ES-I3 (cell line): ENCODE measurements at regions not wholly inside any gene's neighbourhood (a gene's known extent, or its start where the extent isn't known, plus 50 kb on each side); places are given as distances from the start of the nearest gene placed in this dataset.
"Not testable (repeated sequence)": the region's sequence is repeated elsewhere in the genome, so short reads cannot be mapped to it uniquely, and the experiment has no call there.

Experiments
- H3K36me3 ChIP-seq: 2 replicates; pipeline ENCODE4 v1.6.1; 2013; ENCODE audit warnings: mild to moderate bottlenecking, low read length, control low read depth, moderate library complexity; ENCODE audit not compliant: insufficient read depth
- H3K4me1 ChIP-seq: 2 replicates; pipeline ENCODE4 v1.6.1; 2013; ENCODE audit warnings: mild to moderate bottlenecking, control low read depth, low read length; ENCODE audit not compliant: insufficient read depth
- H3K9ac ChIP-seq: 2 replicates; pipeline ENCODE4 v1.6.1; 2013; ENCODE audit warnings: low read depth, mild to moderate bottlenecking, low read length, moderate library complexity
- H3K9me3 ChIP-seq: 2 replicates; pipeline ENCODE4 v1.6.1; 2013; ENCODE audit warnings: mild to moderate bottlenecking, low read length, moderate library complexity; ENCODE audit not compliant: control insufficient read depth, insufficient read depth

GRCh38 chr14:97061714-97062113 lies 264.5 kb downstream of the VRK1 start:
- no peak overlapping the region for H3K9ac ChIP-seq
- H3K36me3 ChIP-seq = no peaks in the 10 kb centered on the region
- H3K9me3 ChIP-seq = no peaks in the 10 kb centered on the region
- no peaks in the 10 kb centered on the region for H3K4me1 ChIP-seq

- Histone ChIP-seq H3K36me3 (no peaks in the 10 kb centered on the region), H3K9me3 (no peaks in the 10 kb centered on the region), H3K4me1 (no peaks in the 10 kb centered on the region), H3K9ac (no peak overlapping the region)
These were observed 268.3 kb downstream of the VRK1 start for GRCh38 chr14:97065305-97066067.

DNA sequence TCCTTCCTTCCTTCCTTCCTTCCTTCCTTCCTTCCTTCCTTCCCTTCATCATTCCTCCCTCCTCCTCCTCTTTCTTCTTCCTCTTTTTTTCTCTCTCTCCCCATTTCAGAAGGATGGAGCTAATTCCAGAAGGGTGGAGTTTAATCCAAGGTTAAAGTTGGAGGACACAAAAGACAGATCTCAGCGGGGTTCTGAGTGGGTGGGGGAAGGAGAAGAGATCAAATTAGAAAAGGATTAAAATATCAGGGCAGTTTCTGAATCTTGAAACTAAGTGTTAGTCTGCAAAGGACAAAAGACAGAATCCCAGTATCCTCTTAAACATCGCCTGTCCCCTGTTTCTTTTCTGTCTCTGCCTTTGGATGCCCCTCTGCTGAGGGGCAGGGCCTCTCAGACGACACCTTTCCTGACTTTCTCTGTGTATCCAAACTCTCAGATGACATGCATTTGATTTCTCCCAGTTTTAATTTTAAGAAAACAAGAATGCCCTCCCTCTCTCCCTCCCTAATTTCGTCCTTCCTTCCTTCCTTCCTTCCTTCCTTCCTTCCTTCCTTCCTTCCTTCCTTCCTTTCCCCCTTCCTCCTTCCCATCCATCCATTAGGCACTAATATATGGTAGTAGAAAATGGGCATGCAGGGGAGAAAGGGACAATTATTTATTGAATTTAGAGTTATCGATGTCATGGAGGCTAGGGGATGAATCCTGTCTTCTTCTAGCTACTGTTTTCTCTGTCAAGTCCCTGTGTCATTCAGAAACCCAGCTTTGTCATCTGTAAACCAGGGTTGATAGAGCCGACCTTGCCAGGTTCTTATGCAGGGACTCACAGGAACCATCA lies 269.1 kb downstream of the VRK1 start:
- Histone ChIP-seq H3K4me1 (peaks cover 4% of the 10 kb centered on the region; the same call in 1 of the 2 replicates), H3K9ac (no peak overlapping the region), H3K36me3 (no peaks in the 10 kb centered on the region)

GRCh38 chr14:97068293-97068692 lies 271.1 kb downstream of the VRK1 start:
- not testable (repeated sequence) for H3K9me3 ChIP-seq, H3K9ac ChIP-seq, H3K36me3 ChIP-seq, H3K4me1 ChIP-seq

More for the DNA sequence above, 269.1 kb downstream of the VRK1 start:
- H3K9me3 ChIP-seq = no peaks in the 10 kb centered on the region

DNA sequence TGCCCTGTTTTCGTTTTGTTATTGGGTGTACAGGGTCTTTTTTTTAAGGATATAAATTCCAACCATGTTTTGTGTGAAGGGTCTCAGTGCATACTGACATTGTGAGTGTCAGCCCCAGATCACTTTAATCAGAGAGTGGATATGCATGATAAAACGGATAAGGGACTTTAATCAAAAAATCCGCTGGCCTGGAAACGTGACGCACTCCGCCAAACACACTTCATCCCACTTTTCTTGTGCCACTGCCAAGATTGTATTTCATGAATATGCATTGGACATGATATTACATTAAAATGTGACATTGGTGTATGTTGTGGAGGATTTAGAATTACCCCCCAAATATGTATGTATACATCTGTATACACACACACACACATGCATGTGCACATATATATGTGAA lies 273.1 kb downstream of the VRK1 start:
- H3K4me1 ChIP-seq = peaks cover 4% of the 10 kb centered on the region; the same call in 1 of the 2 replicates
- no peak overlapping the region for H3K9ac ChIP-seq
- no peaks in the 10 kb centered on the region for H3K36me3 ChIP-seq
- H3K9me3 ChIP-seq = no peaks in the 10 kb centered on the region

DNA sequence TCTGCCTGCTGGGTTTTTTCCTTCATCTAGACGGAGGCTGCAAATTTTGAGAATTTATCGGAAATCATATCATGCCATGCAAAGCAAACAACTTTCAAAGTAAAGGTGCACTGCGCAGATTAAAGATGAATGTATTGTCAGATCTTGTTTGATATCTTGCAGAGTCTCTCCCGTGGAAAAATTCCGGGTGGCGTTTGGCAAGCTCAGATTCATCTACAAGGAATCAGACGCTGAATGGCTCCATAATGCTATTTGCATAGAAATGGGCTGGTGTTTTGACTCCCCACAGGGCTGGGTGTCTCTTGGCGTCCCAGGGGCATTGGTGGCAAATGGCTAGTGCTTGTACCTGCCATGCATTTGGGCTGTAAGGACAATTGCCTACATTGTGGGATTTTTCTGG lies 274.0 kb downstream of the VRK1 start:
- Histone ChIP-seq H3K9me3 (no peaks in the 10 kb centered on the region), H3K9ac (no peak overlapping the region), H3K4me1 (peaks cover 4% of the 10 kb centered on the region; the same call in 1 of the 2 replicates), H3K36me3 (no peaks in the 10 kb centered on the region)

GRCh38 chr14:97073622-97074021 lies 276.4 kb downstream of the VRK1 start:
- Histone ChIP-seq H3K36me3 (no peaks in the 10 kb centered on the region), H3K9me3 (no peaks in the 10 kb centered on the region), H3K9ac (no peak overlapping the region), H3K4me1 (peaks cover 4% of the 10 kb centered on the region; the same call in 1 of the 2 replicates)

- Histone ChIP-seq H3K4me1 (peaks cover 4% of the 10 kb centered on the region; the same call in 1 of the 2 replicates), H3K9ac (no peak overlapping the region), H3K9me3 (no peaks in the 10 kb centered on the region), H3K36me3 (no peaks in the 10 kb centered on the region; the same call in 1 of the 2 replicates)
These were observed 277.3 kb downstream of the VRK1 start for GRCh38 chr14:97074456-97074855.

DNA sequence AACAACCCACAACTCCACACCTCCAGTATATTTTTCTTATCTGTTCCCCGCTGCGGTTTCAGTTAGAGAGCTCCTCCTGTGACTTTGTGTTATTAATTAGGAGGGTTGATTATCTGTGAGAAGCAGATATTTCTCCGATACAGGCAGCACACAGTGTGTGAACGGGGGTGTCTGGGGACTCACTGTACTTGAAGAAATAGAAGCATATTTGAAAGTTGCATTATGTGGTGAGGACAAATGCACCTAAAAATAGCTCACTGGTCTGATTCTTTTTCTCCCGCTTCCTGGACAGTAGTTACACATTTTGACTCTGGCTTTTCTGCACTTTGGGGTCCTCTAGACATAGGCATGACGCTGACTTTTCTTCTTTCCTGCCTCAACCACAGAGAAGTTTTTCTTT lies 277.7 kb downstream of the VRK1 start:
- Histone ChIP-seq H3K9me3 (no peaks in the 10 kb centered on the region), H3K9ac (no peak overlapping the region), H3K36me3 (no peaks in the 10 kb centered on the region; the same call in 1 of the 2 replicates), H3K4me1 (peaks cover 4% of the 10 kb centered on the region; the same call in 1 of the 2 replicates)

DNA sequence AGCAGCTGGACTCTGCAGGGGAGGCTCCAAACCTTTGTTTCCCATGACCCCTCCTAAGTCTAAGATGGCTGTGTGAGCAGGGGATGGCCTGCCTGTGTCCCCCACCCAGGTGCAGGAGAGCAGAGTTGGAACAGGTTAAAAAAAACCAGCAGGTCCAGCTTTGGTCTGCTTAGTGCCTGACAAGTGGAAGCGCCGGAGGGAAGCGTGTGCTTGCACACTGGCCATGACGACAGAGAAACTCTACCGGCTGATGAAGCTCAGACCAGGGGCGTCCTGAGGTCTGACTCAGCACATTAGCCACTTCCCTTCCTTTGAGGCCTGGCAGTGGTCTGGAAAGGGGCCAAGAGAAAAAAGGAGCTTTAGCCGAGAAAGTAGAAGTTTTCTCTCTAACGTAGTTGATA lies 280.1 kb downstream of the VRK1 start:
- Histone ChIP-seq H3K9me3 (no peaks in the 10 kb centered on the region), H3K4me1 (no peaks in the 10 kb centered on the region; the same call in 1 of the 2 replicates), H3K36me3 (no peaks in the 10 kb centered on the region; the same call in 1 of the 2 replicates), H3K9ac (no peak overlapping the region)

GRCh38 chr14:97077687-97078086 lies 280.5 kb downstream of the VRK1 start:
- H3K36me3 ChIP-seq = no peaks in the 10 kb centered on the region; the same call in 1 of the 2 replicates
- no peaks in the 10 kb centered on the region; the same call in 1 of the 2 replicates for H3K4me1 ChIP-seq
- no peaks in the 10 kb centered on the region for H3K9me3 ChIP-seq
- H3K9ac ChIP-seq = no peak overlapping the region

- H3K4me1 ChIP-seq = no peaks in the 10 kb centered on the region; the same call in 1 of the 2 replicates
- H3K9me3 ChIP-seq = no peaks in the 10 kb centered on the region
- H3K9ac ChIP-seq = no peak overlapping the region
- no peaks in the 10 kb centered on the region; the same call in 1 of the 2 replicates for H3K36me3 ChIP-seq
These were observed 283.8 kb downstream of the VRK1 start for GRCh38 chr14:97080991-97081390.

- Histone ChIP-seq H3K4me1 (no peaks in the 10 kb centered on the region), H3K9me3 (no peaks in the 10 kb centered on the region), H3K36me3 (no peaks in the 10 kb centered on the region), H3K9ac (no peak overlapping the region)
These were observed 298.1 kb downstream of the VRK1 start for GRCh38 chr14:97095269-97095668.

DNA sequence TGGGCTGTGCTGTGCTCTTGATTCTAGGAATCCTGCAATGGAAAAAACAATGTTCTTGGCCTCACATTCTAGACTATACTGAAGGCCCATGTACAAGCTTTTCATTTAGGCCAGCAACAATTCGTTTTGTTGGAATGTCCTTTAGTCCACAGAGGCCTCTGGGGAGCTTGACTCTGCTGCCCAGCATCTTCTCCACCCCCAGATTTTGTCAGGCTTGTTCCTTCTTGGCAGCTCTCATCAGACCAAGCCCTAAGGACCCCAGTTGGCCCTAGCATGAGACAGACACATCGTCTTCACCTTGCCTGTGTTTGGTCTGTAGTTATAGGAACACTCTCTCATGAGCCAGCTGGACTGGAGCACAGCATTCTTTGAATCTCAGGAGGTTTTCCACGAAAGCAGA lies 300.1 kb downstream of the VRK1 start:
- H3K9ac ChIP-seq = no peak overlapping the region
- no peaks in the 10 kb centered on the region for H3K4me1 ChIP-seq
- no peaks in the 10 kb centered on the region for H3K9me3 ChIP-seq
- H3K36me3 ChIP-seq = no peaks in the 10 kb centered on the region
